ENCODE measurements at regions not wholly inside any gene's neighbourhood (a gene's known extent, or its start where the extent isn't known, plus 50 kb on each side); places are given as distances from the start of the nearest gene placed in this dataset.

GRCh38 chr16:23008041-23008440 is 141.2 kb downstream of the USP31 start:
- TF ChIP-seq KDM1A (IDR thresholded peaks at IDR 0.05; ENCODE audit: low read depth) (no peak), CHD4 (IDR thresholded peaks at IDR 0.05; ENCODE audit: borderline replicate concordance) (no peak), JUNB (IDR thresholded peaks at IDR 0.05) (no peak), BHLHE40 (IDR thresholded peaks at IDR 0.05; ENCODE audit: low read depth, low read length) (no peak), RNF2 (IDR thresholded peaks at IDR 0.05; ENCODE audit: borderline replicate concordance, low read depth) (no peak), REST (IDR thresholded peaks at IDR 0.05) (no peak), CEBPB (IDR thresholded peaks at IDR 0.05) (no peak), CTCF (IDR thresholded peaks at IDR 0.05) (no peak), POLR2A (IDR thresholded peaks at IDR 0.05; ENCODE audit: low read length) (no peak), USF2 (IDR thresholded peaks at IDR 0.05) (no peak)
